ENCODE measurements at regions not wholly inside any gene's neighbourhood (a gene's known extent, or its start where the extent isn't known, plus 50 kb on each side); places are given as distances from the start of the nearest gene placed in this dataset.

DNA sequence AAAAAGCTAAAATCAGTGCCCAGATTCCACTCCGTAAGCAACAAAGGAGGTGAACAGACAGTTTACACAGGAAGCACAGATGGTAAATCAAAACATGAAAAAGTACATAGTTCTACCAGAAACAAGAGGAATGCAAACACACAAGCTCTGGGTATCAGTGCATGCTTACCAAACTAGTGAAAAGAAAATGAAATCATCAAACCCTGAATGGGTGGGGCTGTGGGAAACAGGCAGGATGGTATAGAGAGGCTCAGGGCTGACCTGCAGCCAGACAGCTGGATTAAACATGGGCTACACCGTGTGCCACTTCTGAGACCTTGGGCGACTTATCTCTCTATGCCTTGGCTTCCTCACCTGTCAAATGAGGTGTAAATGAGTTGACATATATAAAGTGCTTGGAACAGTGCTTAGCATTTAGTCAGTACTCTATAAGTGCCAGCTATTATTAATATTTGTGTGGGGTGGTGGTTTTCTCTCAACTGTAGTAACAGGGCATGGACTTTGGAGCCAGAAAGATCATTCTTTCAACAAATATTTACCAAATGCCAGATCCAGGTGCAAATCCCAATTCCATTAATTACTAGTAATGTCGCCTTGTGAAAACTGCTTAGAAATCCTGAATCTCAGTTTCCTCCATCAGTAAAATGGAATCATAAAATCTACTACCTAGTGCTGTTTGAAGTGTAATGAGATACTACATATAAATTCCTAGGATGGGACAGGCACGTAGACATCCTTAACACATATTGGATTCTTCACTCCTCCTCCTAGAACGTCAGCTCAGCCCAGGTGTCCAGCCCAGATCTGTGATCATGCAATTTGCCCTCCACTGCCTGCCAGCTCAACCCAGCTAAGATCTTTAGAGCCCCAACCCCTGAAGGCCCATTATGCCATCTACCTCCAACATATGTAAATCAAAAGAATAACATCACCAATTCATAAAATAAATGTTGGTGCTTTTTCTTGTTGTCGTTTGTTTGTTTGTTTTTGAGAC lies 55.5 kb upstream of the SMAD3 start:
- no peak overlapping the region for H3K4me3 ChIP-seq (ENCODE audit: control insufficient read depth, low read depth, low read length)
- DNase-seq (ENCODE audit: low read depth) = no peak
- TF ChIP-seq, protein P1, sequence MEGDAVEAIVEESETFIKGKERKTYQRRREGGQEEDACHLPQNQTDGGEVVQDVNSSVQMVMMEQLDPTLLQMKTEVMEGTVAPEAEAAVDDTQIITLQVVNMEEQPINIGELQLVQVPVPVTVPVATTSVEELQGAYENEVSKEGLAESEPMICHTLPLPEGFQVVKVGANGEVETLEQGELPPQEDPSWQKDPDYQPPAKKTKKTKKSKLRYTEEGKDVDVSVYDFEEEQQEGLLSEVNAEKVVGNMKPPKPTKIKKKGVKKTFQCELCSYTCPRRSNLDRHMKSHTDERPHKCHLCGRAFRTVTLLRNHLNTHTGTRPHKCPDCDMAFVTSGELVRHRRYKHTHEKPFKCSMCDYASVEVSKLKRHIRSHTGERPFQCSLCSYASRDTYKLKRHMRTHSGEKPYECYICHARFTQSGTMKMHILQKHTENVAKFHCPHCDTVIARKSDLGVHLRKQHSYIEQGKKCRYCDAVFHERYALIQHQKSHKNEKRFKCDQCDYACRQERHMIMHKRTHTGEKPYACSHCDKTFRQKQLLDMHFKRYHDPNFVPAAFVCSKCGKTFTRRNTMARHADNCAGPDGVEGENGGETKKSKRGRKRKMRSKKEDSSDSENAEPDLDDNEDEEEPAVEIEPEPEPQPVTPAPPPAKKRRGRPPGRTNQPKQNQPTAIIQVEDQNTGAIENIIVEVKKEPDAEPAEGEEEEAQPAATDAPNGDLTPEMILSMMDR (IDR thresholded peaks at IDR 0.05; ENCODE audit: control insufficient read depth, insufficient read depth, low read depth, low read length, missing control alignments) = no peak

DNA sequence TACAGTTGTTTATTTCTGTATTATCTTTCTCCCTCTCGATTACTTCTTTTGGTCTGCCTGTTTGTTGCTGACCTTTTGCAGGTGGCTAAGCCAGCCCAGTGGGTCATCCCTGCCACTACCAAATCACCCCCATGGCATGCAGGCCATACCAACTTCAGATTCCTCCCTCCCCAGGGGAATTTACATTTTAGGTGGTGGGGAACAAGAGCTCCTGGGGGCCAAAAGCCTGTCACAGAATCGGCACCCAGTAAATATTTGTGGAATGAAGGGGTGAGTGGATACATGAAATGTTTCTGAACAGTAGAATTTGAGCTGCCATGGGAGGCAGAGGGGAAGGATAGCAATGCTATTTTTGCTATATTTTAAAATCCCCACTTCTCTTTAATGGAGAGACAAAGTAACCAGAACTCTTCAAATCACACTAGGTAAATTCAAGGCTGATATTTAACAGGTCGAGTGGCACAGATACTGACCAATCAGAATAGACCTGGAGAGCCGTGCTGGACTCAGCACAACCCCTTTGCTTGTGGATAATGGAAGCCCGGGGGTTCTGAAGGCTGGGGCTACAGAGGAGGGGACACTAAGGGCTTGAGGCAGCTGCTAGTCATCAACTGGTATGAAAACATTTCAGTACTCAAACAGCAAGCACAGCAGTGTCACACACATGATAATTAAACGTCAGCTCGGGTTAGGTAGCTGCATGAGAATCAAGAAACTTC lies 54.3 kb upstream of the SMAD3 start:
- H3K4me3 ChIP-seq (ENCODE audit: control insufficient read depth, low read depth, low read length) = no peak overlapping the region
- TF ChIP-seq, protein P1 (IDR thresholded peaks at IDR 0.05; ENCODE audit: control insufficient read depth, insufficient read depth, low read depth, low read length, missing control alignments) = no peak
- no peak for DNase-seq (ENCODE audit: low read depth)

DNA sequence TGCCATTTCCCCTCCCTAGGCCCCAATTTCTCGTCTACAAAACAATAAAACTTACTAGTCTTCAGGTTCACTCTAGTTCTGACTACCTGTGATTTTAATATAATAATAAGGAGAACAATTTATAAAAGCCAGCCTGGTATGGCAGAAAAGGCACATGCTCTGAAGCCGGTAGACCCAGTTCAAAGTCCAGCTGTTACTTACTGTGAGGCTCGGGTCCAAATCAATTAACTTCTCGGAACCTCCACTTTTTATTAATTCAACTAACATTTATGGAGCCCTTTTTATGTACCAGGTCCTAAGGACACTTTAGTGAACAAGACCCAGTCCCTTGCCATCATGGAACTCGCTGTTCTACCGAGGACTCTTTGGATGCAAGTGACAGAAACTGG lies 53.8 kb upstream of the SMAD3 start:
- DNase-seq (ENCODE audit: low read depth) = no peak
- H3K4me3 ChIP-seq (ENCODE audit: control insufficient read depth, low read depth, low read length) = no peak overlapping the region
- TF ChIP-seq, protein P1 (IDR thresholded peaks at IDR 0.05; ENCODE audit: control insufficient read depth, insufficient read depth, low read depth, low read length, missing control alignments) = no peak

DNA sequence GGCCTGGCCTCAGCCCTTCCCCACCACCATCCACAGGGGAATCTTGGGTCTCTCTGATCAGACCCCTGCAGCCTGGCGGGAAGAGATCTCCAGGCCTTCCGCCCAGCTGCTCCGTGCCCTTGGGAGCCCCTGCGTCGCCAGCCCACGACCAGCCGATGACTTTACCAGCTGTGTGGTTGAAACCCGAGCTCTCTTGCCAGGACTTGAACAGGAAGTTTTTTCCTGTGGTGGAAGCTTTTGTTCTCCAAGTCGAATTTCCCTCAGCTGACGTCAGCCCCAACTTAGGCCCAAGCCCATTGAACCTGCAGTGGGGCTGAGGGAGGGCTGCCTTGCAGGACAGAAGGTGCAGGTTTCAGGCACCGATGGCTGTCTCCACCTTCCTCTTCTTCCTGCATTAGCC lies 51.7 kb upstream of the SMAD3 start:
- TF ChIP-seq, protein P1 (IDR thresholded peaks at IDR 0.05; ENCODE audit: control insufficient read depth, insufficient read depth, low read depth, low read length, missing control alignments) = no peak
- no peak overlapping the region for H3K4me3 ChIP-seq (ENCODE audit: control insufficient read depth, low read depth, low read length)
- DNase-seq (ENCODE audit: low read depth) = peak; percentile 29
